SU-DHL-6 (cell line): ENCODE measurements at regions not wholly inside any gene's neighbourhood (a gene's known extent, or its start where the extent isn't known, plus 50 kb on each side); places are given as distances from the start of the nearest gene placed in this dataset.

Experiments
- H2AFZ ChIP-seq: fragments of 200-600 bp; sonication (generic); 2 replicates; pipeline ENCODE4 v1.6.1; 2014; ENCODE audit warnings: low read depth, mild to moderate bottlenecking, moderate library complexity, mixed read lengths, antibody characterized with exemption, low read length; ENCODE audit not compliant: severe bottlenecking
- H3F3A ChIP-seq: fragments of 200-600 bp; shearing (Covaris generic); 2 replicates; pipeline ENCODE4 v1.6.0; 2016; ENCODE audit warnings: antibody characterized with exemption, mild to moderate bottlenecking; ENCODE audit not compliant: insufficient read depth
- H3K27ac ChIP-seq: fragments of 200-600 bp; sonication (generic); 2 replicates; pipeline ENCODE4 v1.5.1; 2016; ENCODE audit warnings: low read depth, mild to moderate bottlenecking, low read length, moderate library complexity, mixed read lengths
- H3K27me3 ChIP-seq: fragments of 200-600 bp; sonication (generic), shearing (Covaris generic); 2 replicates; pipeline ENCODE4 v1.6.0; 2014; ENCODE audit warnings: mild to moderate bottlenecking, low read length
- H3K36me3 ChIP-seq: fragments of 200-600 bp; sonication (generic); 2 replicates; pipeline ENCODE4 v1.6.1; 2014; ENCODE audit warnings: mild to moderate bottlenecking, low read length, mixed read lengths
- H3K4me2 ChIP-seq: fragments of 300-600, 200-600 bp; shearing (Covaris generic), sonication (generic); 2 replicates; pipeline ENCODE4 v1.6.0; 2014; ENCODE audit warnings: low read length, low read depth, mild to moderate bottlenecking; ENCODE audit not compliant: poor library complexity, severe bottlenecking
- H3K4me3 ChIP-seq: fragments of 200-600 bp; sonication (generic); 2 replicates; pipeline ENCODE4 v1.5.1; 2014; ENCODE audit warnings: antibody characterized with exemption, low read length, mild to moderate bottlenecking, mixed read lengths; ENCODE audit not compliant: insufficient read depth, poor library complexity, severe bottlenecking
- H3K79me2 ChIP-seq: fragments of 200-600 bp; sonication (generic); 2 replicates; pipeline ENCODE4 v1.6.1; 2014; ENCODE audit warnings: mild to moderate bottlenecking, low read length, moderate library complexity; ENCODE audit not compliant: insufficient read depth
- H3K9ac ChIP-seq: fragments of 200-600 bp; sonication (generic); 2 replicates; pipeline ENCODE4 v1.7.0; 2014; ENCODE audit warnings: mild to moderate bottlenecking, low read length
- H3K9me2 ChIP-seq: fragments of 200-600 bp; sonication (generic); replicated peaks from 2 replicates; pipeline ENCODE4 v1.6.1; 2014; ENCODE audit warnings: low read length; ENCODE audit not compliant: insufficient read depth
- H3K9me3 ChIP-seq: fragments of 200-600 bp; sonication (generic); 2 replicates; pipeline ENCODE4 v1.6.1; 2014; ENCODE audit warnings: low read length, mixed read lengths; ENCODE audit not compliant: insufficient read depth
- H4K20me1 ChIP-seq: fragments of 200-600 bp; sonication (generic); 2 replicates; pipeline ENCODE4 v1.6.1; 2014; ENCODE audit warnings: low read depth, mild to moderate bottlenecking, antibody characterized with exemption, low read length, moderate library complexity, mixed read lengths
- EZH2phosphoT487 ChIP-seq: fragments of 200-600 bp; sonication (generic), shearing (Covaris generic); conservative IDR thresholded peaks from 2 replicates; pipeline ENCODE4 v1.6.1; 2018; ENCODE audit warnings: mild to moderate bottlenecking, antibody characterized with exemption, low read length, moderate library complexity, mixed read lengths
- TF ChIP-seq, protein P1 (sequence below): fragments of 200-600 bp; sonication (generic); IDR thresholded peaks from one replicate; pipeline ENCODE4 v1.5.1; 2017; ENCODE audit warnings: antibody characterized with exemption, mild to moderate bottlenecking, low read length, moderate library complexity; ENCODE audit not compliant: insufficient read depth, poor library complexity, severe bottlenecking

DNA sequence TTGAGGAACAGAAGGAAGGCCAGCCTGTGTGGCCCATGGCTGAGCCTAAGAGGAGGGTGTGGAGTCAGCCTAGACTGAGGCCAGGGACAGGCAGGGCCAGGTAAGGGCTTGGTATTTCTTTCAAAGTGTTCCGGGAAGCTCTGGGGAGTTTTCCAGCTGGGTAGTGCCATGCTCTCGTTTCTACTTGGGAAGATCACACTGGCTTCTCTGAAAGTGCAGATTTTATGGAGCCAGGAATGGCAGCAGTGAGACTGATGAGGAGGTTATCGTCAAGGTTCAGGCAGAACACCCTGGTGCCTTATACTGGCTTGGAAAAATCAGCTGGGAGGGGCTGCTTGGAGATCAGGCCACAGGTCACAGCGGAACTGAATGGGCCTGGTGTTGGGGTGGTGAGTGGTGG lies 245.1 kb downstream of the SOX11 start:
- Histone ChIP-seq H3K36me3 (no peaks in the 10 kb centered on the region), H3K79me2 (no peaks in the 10 kb centered on the region), H4K20me1 (no peaks in the 10 kb centered on the region), H3K4me3 (no peak overlapping the region), H3K27ac (no peak overlapping the region), H2AFZ (no peak overlapping the region), H3K27me3 (no peaks in the 10 kb centered on the region), H3K9me3 (no peaks in the 10 kb centered on the region), H3K9me2 (no peaks in the 10 kb centered on the region), H3K4me2 (no peak overlapping the region), H3K9ac (no peak overlapping the region), H3F3A (no peaks in the 10 kb centered on the region)
- no peak for TF ChIP-seq EZH2phosphoT487
- TF ChIP-seq, protein P1, sequence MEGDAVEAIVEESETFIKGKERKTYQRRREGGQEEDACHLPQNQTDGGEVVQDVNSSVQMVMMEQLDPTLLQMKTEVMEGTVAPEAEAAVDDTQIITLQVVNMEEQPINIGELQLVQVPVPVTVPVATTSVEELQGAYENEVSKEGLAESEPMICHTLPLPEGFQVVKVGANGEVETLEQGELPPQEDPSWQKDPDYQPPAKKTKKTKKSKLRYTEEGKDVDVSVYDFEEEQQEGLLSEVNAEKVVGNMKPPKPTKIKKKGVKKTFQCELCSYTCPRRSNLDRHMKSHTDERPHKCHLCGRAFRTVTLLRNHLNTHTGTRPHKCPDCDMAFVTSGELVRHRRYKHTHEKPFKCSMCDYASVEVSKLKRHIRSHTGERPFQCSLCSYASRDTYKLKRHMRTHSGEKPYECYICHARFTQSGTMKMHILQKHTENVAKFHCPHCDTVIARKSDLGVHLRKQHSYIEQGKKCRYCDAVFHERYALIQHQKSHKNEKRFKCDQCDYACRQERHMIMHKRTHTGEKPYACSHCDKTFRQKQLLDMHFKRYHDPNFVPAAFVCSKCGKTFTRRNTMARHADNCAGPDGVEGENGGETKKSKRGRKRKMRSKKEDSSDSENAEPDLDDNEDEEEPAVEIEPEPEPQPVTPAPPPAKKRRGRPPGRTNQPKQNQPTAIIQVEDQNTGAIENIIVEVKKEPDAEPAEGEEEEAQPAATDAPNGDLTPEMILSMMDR, result no peak

DNA sequence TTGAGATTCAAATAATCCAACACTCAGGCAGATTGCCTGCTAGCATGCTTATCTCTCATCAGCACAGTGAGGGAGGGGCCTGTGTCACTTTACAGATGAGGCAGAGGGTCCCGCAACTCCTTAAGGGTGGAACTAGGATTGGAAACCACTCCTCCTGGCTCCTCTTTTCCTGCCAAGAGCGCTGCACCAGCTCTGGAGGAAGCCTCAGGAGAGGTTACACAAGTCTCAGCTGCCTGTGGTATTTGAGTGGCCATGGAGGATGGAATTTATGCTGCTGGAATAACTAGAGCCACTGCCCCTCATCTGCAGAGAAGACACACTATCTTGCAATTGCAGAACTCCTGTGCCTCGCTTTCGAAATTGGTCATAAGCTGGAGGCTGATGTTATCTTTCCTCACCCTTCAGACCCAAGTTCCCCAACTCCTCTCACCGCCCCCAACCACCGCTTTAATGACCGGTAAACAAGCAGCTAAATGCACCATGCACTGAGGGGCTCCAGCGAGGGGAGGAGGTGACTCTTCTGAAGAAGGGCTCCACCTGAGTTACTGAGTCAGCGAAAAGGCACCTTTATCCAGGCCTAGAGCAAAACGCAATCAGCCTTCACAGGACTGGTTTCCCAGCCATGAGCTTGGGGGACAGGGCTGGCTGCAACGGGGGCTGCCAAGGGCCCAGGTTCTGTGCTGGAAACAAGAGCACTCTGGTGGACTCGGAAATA lies 245.8 kb downstream of the SOX11 start:
- no peaks in the 10 kb centered on the region for H3K79me2 ChIP-seq
- no peaks in the 10 kb centered on the region for H3K36me3 ChIP-seq
- no peak overlapping the region for H3K4me3 ChIP-seq
- no peaks in the 10 kb centered on the region for H3K9me3 ChIP-seq
- H3K9ac ChIP-seq, result no peak overlapping the region
- no peak overlapping the region for H2AFZ ChIP-seq
- H3F3A ChIP-seq, result no peaks in the 10 kb centered on the region
- no peaks in the 10 kb centered on the region for H3K9me2 ChIP-seq
- no peak overlapping the region for H3K27ac ChIP-seq
- TF ChIP-seq, protein P1, result no peak
- no peak for TF ChIP-seq EZH2phosphoT487
- H3K4me2 ChIP-seq, result no peak overlapping the region
- no peaks in the 10 kb centered on the region for H3K27me3 ChIP-seq
- H4K20me1 ChIP-seq, result no peaks in the 10 kb centered on the region

DNA sequence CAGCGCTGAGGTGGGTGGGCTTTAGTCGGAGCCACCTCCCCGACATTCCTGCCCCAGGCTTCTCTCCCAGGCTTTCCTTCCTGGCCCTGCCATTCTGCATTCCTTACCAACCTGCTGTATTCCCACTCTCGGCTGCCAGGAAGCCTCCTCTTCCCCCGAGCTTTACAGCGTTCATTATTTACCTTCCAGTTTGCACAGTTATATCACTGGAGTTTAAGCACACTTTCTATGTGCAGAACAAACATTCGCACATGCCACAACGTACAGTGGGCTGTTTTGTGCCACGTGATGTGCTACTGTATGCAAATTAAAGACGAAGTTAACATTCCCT lies 246.3 kb downstream of the SOX11 start:
- no peak for TF ChIP-seq EZH2phosphoT487
- TF ChIP-seq, protein P1, result no peak
- Histone ChIP-seq H3K36me3 (no peaks in the 10 kb centered on the region), H3K27ac (no peak overlapping the region), H3F3A (no peaks in the 10 kb centered on the region), H3K79me2 (no peaks in the 10 kb centered on the region), H4K20me1 (no peaks in the 10 kb centered on the region), H3K4me2 (no peak overlapping the region), H3K9ac (no peak overlapping the region), H3K4me3 (no peak overlapping the region), H3K9me2 (no peaks in the 10 kb centered on the region), H3K27me3 (no peaks in the 10 kb centered on the region), H2AFZ (no peak overlapping the region), H3K9me3 (no peaks in the 10 kb centered on the region)
